ENCODE measurements at regions not wholly inside any gene's neighbourhood (a gene's known extent, or its start where the extent isn't known, plus 50 kb on each side); places are given as distances from the start of the nearest gene placed in this dataset.

GRCh38 chr2:239765076-239765845 is 259.9 kb downstream of the NDUFA10 start:
- DNase-seq (ENCODE audit: low spot score) = no peak

GRCh38 chr2:239763433-239764097 is 261.6 kb downstream of the NDUFA10 start:
- no peak for DNase-seq (ENCODE audit: low spot score)

- no peak for DNase-seq (ENCODE audit: low spot score)
Measured at GRCh38 chr2:239762655-239763269, 262.4 kb downstream of the NDUFA10 start.

DNA sequence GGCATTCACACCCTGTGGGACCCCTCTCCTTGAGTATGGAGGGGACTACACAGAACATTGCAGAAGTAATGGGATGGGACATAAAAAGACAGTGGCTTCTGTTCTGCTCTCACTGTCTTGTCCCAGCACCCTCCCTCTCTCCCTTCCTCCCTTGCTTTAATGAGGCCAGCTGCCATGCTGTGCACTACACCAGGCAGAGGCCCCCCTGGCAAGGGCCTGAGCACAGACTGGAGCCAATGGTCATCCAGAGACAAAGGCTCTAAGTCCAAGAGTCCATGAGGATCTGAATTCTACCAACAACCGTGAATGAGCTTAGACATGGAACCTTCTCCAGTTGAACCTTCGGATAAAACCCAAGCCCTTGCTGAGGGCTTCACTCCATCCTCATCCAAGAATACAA is 263.0 kb downstream of the NDUFA10 start:
- no peak for DNase-seq (ENCODE audit: low spot score)

GRCh38 chr2:239760596-239760995 is 264.5 kb downstream of the NDUFA10 start:
- DNase-seq (ENCODE audit: low spot score) = no peak

DNA sequence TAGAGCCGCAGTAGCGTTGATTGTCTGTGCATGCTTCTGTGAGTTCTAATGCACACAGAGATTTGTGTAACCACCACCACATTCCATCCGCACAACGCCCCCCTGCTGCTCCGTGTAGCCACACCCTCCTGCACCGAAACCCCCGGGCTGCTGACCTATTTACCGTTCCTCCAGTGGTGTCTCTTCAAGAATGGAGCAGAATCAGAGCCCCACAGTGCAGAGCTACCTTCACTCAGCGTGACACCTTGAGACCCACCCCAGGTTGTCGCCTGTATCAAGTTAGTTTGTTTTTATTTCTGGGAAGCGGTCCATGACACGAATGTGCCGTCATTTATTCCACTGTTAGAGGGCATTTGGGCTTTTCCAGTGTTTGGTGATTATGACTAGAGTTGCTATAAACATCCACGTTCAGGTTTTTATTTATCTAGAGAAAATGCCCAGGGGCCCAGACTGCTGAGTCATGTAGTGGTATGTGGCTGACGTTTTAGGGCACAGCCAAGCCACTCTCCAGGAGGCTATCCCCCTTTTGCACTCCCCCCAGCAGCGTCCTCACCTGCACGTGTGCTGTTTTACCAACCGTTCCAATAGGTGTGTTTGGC is 266.8 kb downstream of the NDUFA10 start:
- no peak for DNase-seq (ENCODE audit: low spot score)

DNA sequence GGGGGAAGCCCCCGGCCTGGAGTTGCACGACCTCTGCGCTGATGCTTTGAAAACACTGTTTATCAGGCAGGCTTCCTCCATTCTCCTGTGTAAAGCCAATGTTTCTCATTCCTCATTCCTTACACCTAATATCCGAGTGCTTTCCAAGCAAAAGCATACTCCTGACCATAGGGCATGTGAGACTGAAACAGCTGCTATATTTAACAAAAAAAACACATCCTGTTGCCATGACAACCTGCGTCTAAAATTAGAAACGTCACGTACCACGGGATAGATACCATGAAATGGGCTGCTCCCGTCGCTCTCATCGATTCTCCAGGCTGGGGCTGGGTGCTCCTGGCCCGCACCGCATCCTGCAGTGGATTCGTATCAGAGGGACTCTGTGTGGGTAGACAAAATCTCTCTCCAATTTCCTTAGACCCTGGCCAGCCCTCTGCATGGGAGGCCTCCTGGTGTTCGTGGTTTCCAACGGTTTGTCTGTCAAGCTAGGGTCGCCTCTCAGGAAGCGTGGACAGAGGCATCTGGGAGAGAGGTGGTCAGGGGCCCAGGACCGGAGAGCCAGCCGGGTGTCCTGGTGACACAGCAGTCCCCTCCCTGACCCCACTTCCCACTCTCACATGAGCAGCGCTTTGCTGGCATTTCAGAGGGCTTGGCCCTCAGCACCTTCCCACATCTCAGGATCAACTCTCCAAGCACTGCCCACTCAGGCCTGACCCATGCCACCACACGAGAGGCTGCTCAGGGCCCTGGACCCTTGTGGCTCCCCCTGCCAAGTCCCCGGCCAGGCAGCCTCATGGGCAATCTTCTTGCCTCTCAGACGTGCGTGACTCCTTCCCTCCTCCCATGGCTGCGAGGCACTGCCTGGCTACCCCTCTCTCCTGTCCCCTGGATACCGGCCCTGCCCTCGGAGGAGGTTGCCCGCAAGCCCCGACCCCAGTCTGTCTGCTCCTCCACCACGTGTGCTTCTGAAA is 268.1 kb downstream of the NDUFA10 start:
- no peak for DNase-seq (ENCODE audit: low spot score)

GRCh38 chr2:239756031-239756789 is 268.9 kb downstream of the NDUFA10 start:
- DNase-seq (ENCODE audit: low spot score) = no peak

DNA sequence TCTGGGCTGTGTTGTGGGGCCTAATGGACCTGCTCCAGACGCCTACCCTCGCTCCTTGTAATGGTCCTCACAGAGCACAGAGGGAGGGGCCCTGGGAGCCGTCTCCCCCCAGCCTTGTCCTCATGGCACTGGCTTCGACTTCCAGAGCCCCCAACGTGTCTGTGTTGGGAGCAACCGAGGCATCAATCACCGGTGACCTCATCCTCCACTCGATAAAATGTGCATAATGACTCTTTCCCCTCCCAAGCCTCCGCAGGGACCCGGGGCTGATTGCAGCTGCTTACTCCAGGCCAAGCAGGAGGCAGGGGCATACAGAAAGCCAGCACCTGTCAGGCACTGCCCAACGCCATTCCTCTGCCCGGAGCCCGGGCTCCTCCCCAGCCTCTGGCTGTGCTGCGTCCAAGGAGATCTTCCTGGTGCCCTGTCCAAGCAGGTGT is 271.7 kb downstream of the NDUFA10 start:
- no peak for DNase-seq (ENCODE audit: low spot score)

GRCh38 chr2:239752951-239753350 is 272.2 kb downstream of the NDUFA10 start:
- no peak for DNase-seq (ENCODE audit: low spot score)

GRCh38 chr2:239751679-239752355 is 273.3 kb downstream of the NDUFA10 start:
- DNase-seq (ENCODE audit: low spot score) = no peak

GRCh38 chr2:239750929-239751678 is 274.0 kb downstream of the NDUFA10 start:
- no peak for DNase-seq (ENCODE audit: low spot score)

GRCh38 chr2:239750045-239750835 is 274.9 kb downstream of the NDUFA10 start:
- no peak for DNase-seq (ENCODE audit: low spot score)

- no peak for DNase-seq (ENCODE audit: low spot score)
Measured at GRCh38 chr2:239749272-239749873, 275.8 kb downstream of the NDUFA10 start.

DNA sequence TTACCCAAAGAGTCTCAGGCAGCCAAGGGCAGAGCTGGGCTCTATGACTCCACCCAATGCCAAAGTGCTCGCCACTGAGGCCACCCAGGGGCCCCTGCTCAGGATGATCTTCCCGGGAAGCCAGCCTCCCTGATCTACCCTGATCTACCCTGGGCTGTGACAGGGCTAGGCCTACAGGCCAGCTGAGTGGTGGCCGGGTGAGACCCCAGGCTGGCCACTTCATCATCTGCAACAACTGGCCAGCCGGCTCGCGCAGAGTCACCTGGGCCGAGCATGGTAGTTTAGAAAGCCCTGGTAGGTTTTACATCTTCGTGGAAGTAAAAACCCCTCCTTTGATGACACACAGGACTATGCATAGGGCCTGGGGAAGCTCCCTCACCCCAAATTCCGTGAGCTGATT is 276.3 kb downstream of the NDUFA10 start:
- no peak for DNase-seq (ENCODE audit: low spot score)

DNA sequence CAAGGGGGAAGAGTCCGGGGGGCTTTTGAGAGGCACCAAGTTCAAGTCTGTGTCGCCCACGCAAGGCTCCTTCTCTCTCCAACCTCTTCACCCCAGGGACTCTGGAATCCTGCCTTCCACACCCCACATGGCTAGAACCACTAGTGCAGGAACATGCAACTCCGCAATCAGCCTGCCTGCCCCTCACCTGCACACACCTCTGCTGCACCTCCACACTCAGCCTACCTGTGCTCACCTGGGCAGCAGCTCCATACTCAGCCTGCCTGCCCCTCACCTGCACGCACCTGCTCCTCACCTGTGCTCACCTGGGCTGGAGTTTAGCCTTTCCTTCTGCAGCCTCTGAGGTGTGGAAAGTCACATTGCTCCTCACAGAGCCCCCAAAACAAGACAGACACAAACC is 277.4 kb downstream of the NDUFA10 start:
- DNase-seq (ENCODE audit: low spot score) = no peak

- no peak for DNase-seq (ENCODE audit: low spot score)
Measured at GRCh38 chr2:239747274-239747673, 277.9 kb downstream of the NDUFA10 start.

DNA sequence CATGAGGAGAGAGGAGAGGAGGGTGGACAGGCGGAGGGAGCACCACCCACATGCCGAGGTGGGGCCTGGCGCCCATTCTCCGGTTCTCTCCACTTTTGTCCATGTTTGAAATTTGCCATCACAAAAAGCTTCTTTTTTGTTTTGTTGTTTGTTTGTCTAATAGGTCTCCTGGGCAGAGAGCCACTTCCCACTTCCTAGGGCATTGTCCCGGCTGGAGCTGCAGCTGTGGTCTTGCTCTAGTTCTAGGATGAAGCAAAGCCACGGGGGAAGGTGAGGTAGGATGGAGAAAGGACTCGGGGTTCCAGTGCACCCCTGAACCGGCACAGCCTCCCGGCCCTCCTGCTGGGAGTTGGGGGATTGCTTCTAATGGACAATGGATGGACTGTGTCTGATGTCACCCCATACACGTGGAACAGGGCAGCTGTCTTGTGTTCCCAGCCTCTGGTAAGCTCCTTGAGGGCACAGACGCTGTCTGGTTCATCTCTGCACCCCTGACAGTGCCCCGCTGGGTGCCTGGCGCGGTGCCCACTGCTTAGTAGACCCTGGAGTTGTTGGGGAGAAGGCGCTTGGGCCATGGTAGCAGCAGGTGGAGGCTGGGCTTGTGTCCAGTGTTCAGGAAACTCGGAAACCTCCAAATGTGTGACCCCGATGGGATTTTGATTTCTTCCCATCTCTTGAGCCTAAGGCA is 278.4 kb downstream of the NDUFA10 start:
- no peak for DNase-seq (ENCODE audit: low spot score)
